HG02588 (cell line): ENCODE measurements at regions not wholly inside any gene's neighbourhood (a gene's known extent, or its start where the extent isn't known, plus 50 kb on each side); places are given as distances from the start of the nearest gene placed in this dataset.
"Not testable (repeated sequence)": the region's sequence is repeated elsewhere in the genome, so short reads cannot be mapped to it uniquely, and the experiment has no call there.

Experiments used
- ATAC-seq: cut with Tn5 transposase; IDR thresholded peaks from one replicate; pipeline ENCODE4 v1.9.1; 2021; ENCODE audit warnings: mild to moderate bottlenecking, moderate library complexity; ENCODE audit not compliant: unreplicated experiment

DNA sequence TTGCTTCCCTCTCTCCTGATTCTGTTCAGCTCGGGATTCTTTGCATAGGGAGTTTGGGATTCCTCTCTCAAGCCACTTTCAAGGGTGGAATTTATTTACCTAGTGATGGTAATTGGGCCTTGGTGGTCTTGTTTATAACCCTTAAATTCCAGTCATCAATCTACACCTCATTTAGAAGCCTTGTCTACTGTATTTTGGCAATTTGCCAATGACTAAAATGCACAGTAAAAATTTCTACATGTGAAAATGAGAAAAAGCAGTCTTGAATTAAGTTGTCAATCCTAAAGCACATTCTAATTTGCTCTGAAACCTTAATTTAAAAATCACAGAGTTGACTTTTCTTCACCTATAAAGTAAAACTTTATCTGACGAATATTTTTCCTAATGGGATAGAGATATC lies 749.2 kb upstream of the CRIM1 start:
- no peak for ATAC-seq

DNA sequence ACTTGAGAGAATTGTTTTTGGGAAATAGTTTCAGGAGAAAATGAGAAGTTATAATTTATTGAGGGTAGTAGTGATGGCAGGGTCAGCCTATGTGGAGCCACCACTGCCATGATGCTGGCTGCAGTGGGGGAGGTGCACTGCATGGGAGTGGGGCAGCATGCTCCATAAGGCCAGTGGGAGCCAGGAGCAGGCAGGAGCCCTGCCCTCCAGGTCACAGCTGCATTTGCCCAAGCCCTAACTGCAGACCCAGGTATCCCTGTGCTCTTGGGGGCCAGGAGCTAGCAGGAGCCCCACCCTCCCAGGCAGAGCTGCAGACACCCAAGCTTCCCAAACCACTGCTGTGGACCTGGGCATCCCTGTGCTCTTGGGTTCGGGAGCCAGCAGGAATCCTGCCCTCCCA lies 757.3 kb upstream of the CRIM1 start:
- ATAC-seq: no peak

DNA sequence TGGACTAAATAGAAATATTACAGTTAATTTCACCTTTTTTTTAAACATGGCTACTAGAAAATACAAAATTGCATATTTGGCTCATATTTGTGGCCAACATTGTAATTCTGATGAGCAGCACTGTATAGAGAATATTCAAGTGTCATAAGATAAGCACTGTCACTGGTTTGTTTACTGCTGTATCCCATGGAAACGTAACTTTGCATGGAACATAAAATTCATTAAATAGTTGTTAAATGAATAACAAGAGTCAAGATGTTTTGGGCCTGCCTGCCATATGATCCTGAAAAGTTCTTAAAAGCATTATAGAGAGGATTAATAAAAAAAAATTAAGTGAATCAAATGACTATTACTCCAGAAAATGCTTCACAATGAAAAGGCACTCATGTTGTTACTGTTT lies 763.7 kb upstream of the CRIM1 start:
- ATAC-seq: no peak

DNA sequence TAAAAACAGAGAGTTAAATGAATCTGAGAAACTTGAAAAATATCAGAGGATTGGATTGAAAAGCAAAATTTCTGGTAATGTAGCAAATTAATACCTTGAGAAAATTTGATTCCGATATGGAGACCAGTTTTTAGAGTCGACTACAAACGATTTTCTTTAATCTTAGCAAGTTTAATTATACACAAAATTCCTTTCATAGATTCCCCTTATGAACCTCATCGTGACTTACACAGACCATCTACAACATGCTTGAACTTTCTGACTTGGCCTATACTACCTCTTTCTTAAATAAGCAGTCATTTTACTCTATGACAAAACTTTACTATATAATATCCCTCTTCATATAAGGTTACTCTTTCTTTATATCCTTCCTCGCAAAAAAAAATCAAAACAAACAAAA lies 769.6 kb upstream of the CRIM1 start:
- ATAC-seq: no peak

DNA sequence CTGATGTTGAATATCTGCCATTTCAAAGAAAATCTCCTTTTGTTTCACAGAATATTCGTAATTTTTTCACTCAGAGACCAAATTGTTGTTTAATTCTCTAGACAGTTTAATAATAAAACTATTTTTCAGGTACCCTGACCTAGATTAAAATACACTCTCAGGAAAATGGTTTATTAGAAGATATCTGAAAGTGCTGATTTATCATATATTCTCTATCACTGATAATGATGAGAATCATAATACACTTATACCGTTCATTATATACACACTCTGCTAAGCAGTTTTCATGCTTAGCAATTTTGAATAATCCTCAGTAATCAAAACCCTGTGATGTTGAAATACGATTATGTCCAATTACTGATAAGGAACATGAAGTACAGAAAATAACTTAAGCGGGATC lies 772.9 kb upstream of the CRIM1 start:
- no peak for ATAC-seq

DNA sequence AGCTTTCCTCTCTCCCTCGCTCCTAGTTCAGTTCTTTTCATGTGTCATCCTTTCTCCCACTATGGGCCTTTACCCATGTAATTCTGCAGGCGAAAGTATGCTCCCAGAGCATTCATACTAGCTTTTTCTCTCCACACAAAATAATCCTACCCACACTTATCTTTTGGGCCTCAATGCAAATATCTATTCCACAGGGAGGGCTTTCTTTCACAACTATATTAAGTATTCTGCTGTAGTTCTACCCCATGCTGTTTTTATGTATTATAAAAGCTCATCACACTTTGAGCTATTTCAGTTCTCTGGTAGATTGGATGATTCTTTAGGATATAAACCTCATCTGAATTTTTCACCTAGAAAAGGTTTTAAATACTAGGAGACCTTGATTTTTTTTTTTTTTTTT lies 774.6 kb upstream of the CRIM1 start:
- ATAC-seq: no peak

DNA sequence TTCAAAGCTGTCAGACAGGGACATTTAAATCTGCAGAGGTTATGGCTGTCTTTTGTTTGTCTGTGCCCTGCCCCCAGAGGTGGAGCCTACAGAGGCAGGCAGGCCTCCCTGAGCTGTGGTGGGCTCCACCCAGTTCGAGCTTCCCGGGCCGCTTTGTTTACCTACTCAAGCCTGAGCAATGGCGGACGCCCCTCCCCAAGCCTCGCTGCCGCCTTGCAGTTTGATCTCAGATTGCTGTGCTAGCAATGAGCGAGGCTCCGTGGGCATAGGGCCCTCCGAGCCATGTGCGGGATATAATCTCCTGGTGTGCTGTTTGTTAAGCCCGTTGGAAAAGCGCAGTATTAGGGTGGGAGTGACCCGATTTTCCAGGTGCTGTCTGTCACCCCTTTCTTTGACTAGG lies 787.0 kb upstream of the CRIM1 start:
- ATAC-seq: not testable (repeated sequence)

DNA sequence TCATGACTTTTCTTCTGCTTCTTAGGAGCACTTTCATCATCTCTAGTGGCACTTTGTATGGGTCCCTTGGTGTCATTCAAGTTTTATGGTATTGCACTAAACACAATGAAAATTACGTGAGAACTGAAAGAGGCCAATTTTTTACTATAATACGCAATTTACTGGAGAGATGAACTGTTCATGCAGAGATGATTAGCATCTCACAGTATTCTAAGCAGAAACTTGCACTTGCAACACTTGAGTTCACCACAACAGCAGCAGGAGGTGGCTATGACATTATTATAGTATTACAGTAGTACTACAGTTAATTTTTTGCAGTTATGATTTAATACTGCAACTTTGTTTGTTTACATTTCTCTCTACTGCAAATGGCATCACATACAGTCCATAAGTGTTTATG lies 793.1 kb upstream of the CRIM1 start:
- ATAC-seq: no peak

DNA sequence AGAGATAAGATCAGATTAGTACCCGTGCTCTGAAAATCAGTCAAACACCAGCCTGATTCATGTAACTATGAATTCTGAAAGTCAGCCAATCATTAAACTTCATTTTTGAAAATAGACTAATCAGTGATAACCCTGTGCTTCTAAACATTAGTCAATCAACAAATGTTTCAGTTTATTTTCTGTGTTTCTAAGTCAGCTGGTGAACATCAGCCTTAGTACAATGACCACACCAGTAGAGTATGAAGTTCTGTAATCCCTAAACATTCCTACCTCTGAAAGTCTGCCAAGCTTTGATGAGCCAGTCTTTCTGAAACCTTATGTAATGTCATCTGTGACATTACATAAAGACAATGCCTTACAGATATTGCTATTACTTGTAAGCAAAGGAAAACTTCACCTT lies 807.4 kb upstream of the CRIM1 start:
- no peak for ATAC-seq

DNA sequence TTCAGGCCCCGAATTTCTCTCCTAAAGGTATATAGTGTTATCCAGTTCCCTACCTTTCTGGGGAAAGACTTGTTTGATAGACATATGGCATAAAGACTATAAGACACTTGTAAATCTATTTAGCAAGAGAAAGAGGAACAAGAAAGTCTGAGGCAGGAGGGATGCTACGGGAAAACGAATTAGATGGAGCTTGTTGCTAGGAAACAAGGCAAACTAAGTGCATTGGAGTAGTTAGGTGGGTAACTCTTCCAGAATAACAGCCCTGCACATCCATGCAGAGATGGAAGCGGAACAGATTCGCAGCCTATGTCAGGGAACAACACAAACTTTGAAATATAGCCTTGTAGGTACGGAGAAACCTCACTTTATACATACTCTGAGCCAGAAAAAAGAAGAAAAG lies 810.3 kb upstream of the CRIM1 start:
- no peak for ATAC-seq

DNA sequence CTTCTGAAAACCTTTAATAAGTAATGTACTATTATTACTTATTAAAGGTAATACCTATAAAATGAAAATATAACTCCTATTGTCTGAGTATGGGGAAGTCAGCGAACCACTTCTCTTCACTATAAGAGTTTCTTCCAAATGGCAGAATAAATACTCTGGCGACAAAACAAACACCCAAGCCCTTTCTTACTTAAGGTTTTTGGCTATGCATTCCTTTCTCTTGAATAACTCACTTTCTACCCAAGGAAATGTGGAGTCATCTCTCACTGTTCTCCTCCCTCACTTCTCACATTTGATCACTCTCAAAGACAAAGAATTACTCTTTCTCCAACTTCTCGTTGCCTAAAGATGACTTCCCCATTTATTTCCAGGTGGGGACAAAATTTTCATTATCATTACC lies 816.8 kb upstream of the CRIM1 start:
- no peak for ATAC-seq

DNA sequence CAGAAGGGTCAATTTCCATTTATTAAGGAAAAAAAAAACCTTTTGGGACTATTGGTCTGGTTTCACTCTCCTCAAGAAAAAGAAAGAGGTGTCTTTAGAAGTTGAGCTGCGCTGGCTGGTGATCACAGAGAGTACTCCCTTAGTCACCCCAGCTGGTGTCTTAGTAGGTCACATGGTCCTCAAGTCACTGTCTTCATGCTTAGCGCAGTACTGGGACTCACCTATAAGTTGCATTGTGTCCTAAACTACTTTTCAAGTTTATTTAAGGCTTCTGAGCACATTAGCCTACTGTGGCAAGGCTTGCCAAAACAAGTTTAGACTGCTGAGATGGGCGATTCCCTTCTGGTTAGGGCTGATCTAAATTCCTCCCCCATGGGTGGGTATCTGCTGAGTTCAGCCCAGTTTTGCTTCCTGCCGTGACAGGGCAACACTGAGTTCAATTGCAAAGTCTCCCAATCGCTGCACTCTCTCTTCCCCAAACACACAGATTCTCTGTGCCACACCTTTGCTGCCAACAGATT lies 824.9 kb upstream of the CRIM1 start:
- no peak for ATAC-seq

DNA sequence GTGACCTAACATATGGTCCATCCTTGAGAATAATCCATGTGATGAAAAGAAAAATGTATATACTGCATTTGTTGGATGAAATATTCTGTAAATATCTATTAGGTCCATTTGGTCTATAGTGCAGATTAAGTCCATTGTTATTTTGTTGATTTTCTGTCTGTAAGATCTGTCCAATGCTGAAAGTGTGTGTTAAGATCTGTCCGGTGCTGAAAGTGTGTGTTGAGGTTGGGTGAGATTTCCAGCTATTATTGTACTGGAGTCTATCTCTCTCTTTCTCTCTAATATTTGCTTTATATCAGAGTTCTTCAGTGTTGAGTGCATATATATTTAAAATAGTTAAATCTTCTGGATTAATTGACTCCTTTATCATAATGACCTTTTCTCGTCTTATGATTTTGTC lies 828.8 kb upstream of the CRIM1 start:
- no peak for ATAC-seq

DNA sequence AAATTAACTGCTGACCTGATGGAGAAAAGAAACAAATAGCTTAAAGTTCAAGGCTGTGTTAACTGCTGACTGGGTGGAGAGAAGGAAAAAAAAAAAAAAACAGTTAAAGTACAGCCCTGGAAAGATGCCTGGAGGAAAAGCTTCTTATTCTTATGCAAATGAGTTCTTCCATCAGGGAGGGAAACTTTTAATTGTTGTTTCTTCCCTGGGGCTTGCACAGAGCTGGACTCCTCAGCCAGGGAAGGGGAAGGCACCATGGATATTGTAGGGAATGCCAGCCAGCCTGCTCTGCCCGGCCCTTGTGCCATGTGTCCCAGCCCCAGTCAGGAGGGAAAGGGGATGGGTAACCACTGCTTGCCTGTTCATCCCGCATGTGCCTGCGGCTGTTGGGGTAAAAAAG lies 833.1 kb upstream of the CRIM1 start:
- no peak for ATAC-seq

DNA sequence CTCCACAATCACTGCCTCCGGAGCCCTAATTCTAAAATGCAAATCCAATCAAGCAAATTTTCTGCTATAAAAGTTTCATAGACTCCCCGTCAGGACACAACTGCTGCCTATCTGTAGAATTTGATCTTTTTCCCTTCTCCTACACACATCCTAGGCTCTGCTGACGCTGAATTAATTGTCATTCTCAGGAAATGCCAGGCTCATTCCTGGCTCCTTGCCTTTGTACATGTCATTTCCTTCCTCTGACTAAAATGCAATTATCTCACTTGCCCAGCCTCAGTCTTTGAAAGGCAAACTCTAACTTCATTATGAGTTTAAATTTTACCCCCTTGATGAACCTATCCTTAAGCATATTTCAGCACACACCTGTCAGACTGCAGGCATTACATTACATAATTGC lies 844.9 kb upstream of the CRIM1 start:
- ATAC-seq: no peak

DNA sequence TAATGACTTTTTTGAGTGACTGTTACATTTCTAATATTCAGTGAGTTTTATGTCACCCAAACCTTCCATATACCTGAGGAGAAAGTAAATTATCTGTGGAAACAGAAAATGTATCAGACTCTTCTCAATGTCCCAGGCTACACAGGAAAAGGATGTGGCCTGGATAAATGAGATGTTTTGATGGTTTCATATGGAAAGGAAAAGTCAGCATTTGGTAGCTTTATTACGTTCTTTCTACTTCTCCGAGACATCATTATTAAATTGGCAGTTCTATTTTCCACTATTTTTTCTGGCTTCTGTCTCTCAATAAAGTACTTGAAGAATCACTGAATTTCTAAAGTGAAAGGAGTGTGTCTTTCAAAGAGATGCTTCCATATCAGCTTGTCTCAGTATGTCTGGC lies 847.0 kb upstream of the CRIM1 start:
- ATAC-seq: no peak

DNA sequence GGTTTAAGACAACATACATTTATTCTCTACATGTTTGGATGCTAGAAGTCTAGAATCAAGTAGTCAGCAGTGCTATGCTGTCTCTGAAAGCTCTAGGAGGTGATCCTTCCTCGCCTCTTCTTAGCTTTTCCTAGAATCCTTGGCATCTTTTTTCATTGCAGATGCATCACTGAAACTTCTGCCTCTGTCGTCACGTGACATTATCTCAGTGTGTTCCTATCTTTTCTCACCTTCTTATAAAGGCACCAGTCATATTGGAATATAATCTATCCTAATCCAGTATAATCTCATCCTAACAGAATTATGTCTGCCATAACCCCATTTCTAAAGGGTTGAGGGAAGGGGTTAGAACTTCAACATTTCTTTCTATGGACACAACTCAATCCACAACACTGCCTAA lies 851.2 kb upstream of the CRIM1 start:
- no peak for ATAC-seq

DNA sequence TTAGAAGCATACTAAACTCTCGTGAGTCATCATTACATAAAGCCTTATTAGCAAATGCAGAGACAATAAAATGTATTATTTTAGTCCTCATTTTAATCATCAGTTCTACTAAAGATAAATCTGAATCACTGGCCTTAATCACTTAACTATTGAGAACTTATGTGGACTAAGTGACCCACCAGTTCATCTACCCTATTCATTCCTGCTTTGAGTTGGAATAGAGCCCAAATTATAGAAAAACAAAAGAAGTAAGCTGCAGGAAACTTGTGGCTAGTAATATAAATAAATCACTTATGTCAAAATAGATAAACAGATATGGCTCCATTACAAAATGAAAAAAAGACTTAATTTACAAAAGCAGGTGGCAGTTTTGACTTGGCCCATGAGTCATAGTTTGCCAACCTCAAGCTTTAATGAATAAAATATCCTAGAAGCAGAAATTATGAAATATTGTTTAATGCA lies 851.8 kb upstream of the CRIM1 start:
- ATAC-seq: no peak

DNA sequence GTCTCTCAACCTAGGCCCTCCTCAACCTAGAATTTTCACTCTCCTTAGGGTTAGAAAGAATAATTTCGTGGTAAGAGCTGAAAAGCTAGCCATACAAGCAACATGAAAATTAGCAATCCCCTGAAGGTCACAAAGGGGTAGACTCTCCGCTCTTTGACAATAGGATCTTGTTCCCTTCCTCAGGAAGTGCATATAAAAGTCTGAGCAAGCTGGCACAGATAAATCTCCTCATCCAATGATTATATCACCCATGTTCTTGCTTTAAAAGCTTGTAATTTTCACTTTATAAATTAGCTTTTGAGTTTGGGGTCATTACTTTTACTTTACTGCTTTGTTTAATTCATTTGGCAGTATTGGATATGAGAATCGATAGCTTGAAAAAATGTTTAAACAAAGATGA lies 852.3 kb upstream of the CRIM1 start:
- ATAC-seq: no peak

DNA sequence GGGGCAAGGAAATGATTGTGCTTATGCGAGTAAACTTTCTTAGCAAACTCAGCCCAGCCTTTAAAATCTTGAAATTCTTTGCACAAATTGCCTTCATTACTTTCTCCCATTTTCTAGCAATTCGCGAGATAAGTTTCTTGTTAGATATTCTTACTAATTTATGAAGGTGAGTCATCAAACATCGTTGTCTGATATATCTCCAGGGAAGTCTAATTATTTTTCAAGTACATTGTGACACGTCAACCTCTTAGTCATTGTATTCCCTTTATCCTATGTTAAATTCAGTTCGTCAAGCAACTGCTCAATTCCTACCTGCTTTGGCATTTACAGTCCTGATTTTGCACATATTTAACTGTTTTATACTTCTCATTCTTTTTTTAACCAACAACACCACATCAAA lies 854.5 kb upstream of the CRIM1 start:
- no peak for ATAC-seq

DNA sequence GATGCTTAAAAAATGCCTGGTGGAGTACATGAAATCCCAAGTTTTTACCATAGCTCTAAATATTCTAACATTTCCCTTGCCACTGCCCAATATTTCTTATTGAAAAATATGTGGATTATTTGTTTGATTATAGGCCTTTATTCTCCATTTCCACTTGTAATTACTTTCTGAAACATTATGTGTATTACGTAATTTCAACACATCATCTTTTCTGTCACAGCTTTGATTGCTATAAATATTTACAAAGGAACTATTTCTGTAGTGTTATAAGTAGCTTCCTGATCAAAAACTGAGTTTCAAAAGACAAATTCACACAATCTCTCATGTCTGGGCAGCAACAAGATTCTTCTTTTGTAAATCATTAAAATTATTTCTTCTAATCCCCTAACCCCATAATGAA lies 859.6 kb upstream of the CRIM1 start:
- ATAC-seq: no peak

DNA sequence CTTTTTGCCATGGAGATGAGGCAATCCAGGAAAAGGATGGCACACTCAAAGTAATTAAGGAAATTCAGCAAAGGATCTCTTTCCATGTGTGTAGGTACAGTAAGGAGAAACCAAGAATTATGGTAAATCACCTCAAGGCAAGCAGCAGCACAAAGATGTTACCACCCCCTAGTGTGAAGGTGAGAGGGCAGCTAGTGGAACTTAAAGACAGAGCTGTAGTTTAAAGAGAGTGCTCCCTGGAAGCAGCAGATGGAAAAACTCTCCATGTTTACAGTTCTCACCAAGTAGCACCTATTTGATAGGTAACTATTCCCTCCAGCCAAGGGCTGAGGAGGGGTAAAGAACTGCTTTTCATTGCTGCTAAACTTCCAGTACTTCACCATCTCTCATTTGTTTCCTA lies 860.4 kb upstream of the CRIM1 start:
- ATAC-seq: no peak

DNA sequence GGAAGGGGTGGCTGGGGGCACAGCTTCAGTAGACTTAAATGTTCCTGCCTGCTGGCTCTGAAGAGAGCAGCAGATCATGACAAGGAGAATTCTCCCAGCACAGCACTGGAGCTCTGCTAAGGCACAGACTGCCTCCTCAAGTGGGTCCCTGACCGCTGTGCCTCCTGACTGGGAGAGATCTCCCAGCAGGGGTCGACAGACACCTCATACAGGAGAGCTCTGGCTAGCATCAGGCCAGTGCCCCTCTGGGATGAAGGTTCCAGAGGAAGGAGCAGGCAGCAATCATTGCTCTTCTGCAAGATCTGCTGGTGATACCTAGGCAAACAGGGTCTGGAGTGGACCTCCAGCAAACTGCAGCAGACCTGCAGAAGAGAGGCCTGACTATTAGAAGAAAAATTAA lies 877.5 kb upstream of the CRIM1 start:
- not testable (repeated sequence) for ATAC-seq

DNA sequence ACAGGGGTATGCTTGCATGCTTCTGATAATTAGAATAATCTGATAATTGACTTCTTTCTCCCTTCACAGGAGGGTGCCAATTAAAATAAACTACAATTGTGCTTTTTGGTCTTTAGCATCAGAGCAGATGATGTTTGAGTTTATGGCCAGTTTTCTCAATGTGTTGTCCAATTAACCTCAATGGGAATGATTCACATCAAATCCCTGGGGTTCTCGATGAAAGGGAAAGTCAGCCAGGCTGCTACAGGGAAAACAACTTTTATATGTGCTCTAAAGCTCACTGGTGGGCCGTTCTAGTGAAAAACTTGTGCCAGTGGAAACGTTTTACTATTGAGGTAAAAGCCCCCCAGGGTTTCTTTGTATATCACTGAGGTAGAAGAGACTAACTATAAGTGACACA lies 887.3 kb upstream of the CRIM1 start:
- ATAC-seq: no peak
